ENCODE measurements at regions not wholly inside any gene's neighbourhood (a gene's known extent, or its start where the extent isn't known, plus 50 kb on each side); places are given as distances from the start of the nearest gene placed in this dataset.

- FAIRE-seq (no peak), ATAC-seq (no peak), DNase-seq (ENCODE audit: extremely low read depth in 1 of 4, low spot score in 3 of 4) (no peak)
- 7% methylated on average over 1 of the region's 1 CpG for WGBS (ENCODE audit: insufficient coverage, low coverage, missing lambda C conversion rate)
- H3K79me2 ChIP-seq (ENCODE audit: control insufficient read depth, insufficient read depth, low read length): no peaks in the 10 kb centered on the region
- H4K20me1 ChIP-seq (replicated peaks; ENCODE audit: control insufficient read depth, insufficient read depth, low read length): no peaks in the 10 kb centered on the region
- no peak overlapping the region for H3K27ac ChIP-seq (ENCODE audit: extremely low read depth, low read depth, low read length)
- no peaks in the 10 kb centered on the region for H3K9me1 ChIP-seq (ENCODE audit: control insufficient read depth, insufficient read depth, low read length)
- in situ Hi-C loops (cut with MboI): no loop called here
- no peak overlapping the region for H3K4me3 ChIP-seq
- TF ChIP-seq MEF2D (tag; conservative IDR thresholded peaks at IDR 0.05; ENCODE audit: low read depth): no peak
- no peak overlapping the region for H3K9ac ChIP-seq (ENCODE audit: insufficient read depth in 1 of 2, low read depth in 2 of 2, low read length in 2 of 2)
- no peak overlapping the region for H3K4me2 ChIP-seq (ENCODE audit: insufficient read depth, low read length)
- no TSS peak for BruUV-seq (replicated peaks)
- CTCF ChIA-PET (ENCODE audit: low intra/inter-chr PET ratio): no interaction called here
- no peaks in the 10 kb centered on the region; the same call in 1 of the 2 replicates for H3K9me3 ChIP-seq (replicated peaks; ENCODE audit: control insufficient read depth, insufficient read depth, low read depth, low read length)
- intact Hi-C loops (cut with micrococcal nuclease): no loop called here
- H3K4me1 ChIP-seq (replicated peaks in 1 of 2; ENCODE audit: control insufficient read depth in 2 of 2, insufficient read depth in 2 of 2, low read length in 2 of 2): no peaks in the 10 kb centered on the region
- POLR2A ChIA-PET: no interaction called here
- H3K36me3 ChIP-seq (ENCODE audit: control insufficient read depth, insufficient read depth, low read length): no peaks in the 10 kb centered on the region
- H2AFZ ChIP-seq (ENCODE audit: low read depth, low read length): no peak overlapping the region
- no peaks in the 10 kb centered on the region for H3K27me3 ChIP-seq (ENCODE audit: control insufficient read depth in 2 of 2, insufficient read depth in 2 of 2, low read length in 2 of 2)
Measured at GRCh38 chr4:89574176-89574575, 262.8 kb downstream of the SNCA start.

- no peak overlapping the region for H2AFZ ChIP-seq (ENCODE audit: low read depth, low read length)
- FAIRE-seq (no peak), ATAC-seq (no peak), DNase-seq (ENCODE audit: extremely low read depth in 1 of 4, low spot score in 3 of 4) (no peak)
- 0% methylated on average over 1 of the region's 1 CpG for WGBS (ENCODE audit: insufficient coverage, low coverage, missing lambda C conversion rate)
- POLR2A ChIA-PET: no interaction called here
- BruUV-seq (replicated peaks): no TSS peak
- CTCF ChIA-PET (ENCODE audit: low intra/inter-chr PET ratio): no interaction called here
- in situ Hi-C loops (cut with MboI): no loop called here
- intact Hi-C loops (cut with micrococcal nuclease): no loop called here
- no peak overlapping the region for H3K4me2 ChIP-seq (ENCODE audit: insufficient read depth, low read length)
- H3K9me1 ChIP-seq (ENCODE audit: control insufficient read depth, insufficient read depth, low read length): no peaks in the 10 kb centered on the region
- H3K27me3 ChIP-seq (ENCODE audit: control insufficient read depth in 2 of 2, insufficient read depth in 2 of 2, low read length in 2 of 2): no peaks in the 10 kb centered on the region
- no peaks in the 10 kb centered on the region; the same call in 1 of the 2 replicates for H3K9me3 ChIP-seq (replicated peaks; ENCODE audit: control insufficient read depth, insufficient read depth, low read depth, low read length)
- H3K4me1 ChIP-seq (replicated peaks in 1 of 2; ENCODE audit: control insufficient read depth in 2 of 2, insufficient read depth in 2 of 2, low read length in 2 of 2): no peaks in the 10 kb centered on the region
- no peaks in the 10 kb centered on the region for H4K20me1 ChIP-seq (replicated peaks; ENCODE audit: control insufficient read depth, insufficient read depth, low read length)
- H3K27ac ChIP-seq (ENCODE audit: extremely low read depth, low read depth, low read length): no peak overlapping the region
- H3K36me3 ChIP-seq (ENCODE audit: control insufficient read depth, insufficient read depth, low read length): no peaks in the 10 kb centered on the region
- H3K4me3 ChIP-seq: no peak overlapping the region
- no peaks in the 10 kb centered on the region for H3K79me2 ChIP-seq (ENCODE audit: control insufficient read depth, insufficient read depth, low read length)
- H3K9ac ChIP-seq (ENCODE audit: insufficient read depth in 1 of 2, low read depth in 2 of 2, low read length in 2 of 2): no peak overlapping the region
- TF ChIP-seq ZNF655 (CRISPR knock-in tag; IDR thresholded peaks at IDR 0.05) (no peak), RAD51 (IDR thresholded peaks at IDR 0.05; ENCODE audit: borderline replicate concordance, low read depth) (no peak), AFF1 (IDR thresholded peaks at IDR 0.05; ENCODE audit: low read depth in 1 of 2, partially characterized antibody in 2 of 2) (no peak), E4F1 (CRISPR knock-in tag; IDR thresholded peaks at IDR 0.05; ENCODE audit: borderline replicate concordance) (no peak), RFX5 (IDR thresholded peaks at IDR 0.05; ENCODE audit: low read depth, low read length) (no peak), HDAC8 (tag; IDR thresholded peaks at IDR 0.05) (no peak), SREBF1 (IDR thresholded peaks at IDR 0.05; ENCODE audit: borderline replicate concordance, low read depth, low read length) (no peak)
Measured at GRCh38 chr4:89573656-89574055, 263.3 kb downstream of the SNCA start.
